Hindlimb muscle (tissue), 1 donor: ENCODE measurements at regions not wholly inside any gene's neighbourhood (a gene's known extent, or its start where the extent isn't known, plus 50 kb on each side); places are given as distances from the start of the nearest gene placed in this dataset.
A peak's percentile ranks its signal among the peaks of the same experiment; 100 is the strongest.

Source experiments
- DNase-seq: peaks from one replicate; pipeline ENCODE4 v3.0.0-alpha.2; 2013

GRCh38 chr6:142683714-142684141 lies 261.2 kb downstream of the HIVEP2 start:
- DNase-seq = no peak

GRCh38 chr6:142684371-142684770 lies 260.6 kb downstream of the HIVEP2 start:
- DNase-seq = no peak

- no peak for DNase-seq
Measured at GRCh38 chr6:142685852-142686506, 259.0 kb downstream of the HIVEP2 start.

- no peak for DNase-seq
Measured at GRCh38 chr6:142686507-142686887, 258.5 kb downstream of the HIVEP2 start.

GRCh38 chr6:142692942-142693341 lies 252.0 kb downstream of the HIVEP2 start:
- DNase-seq = peak; percentile 71

- DNase-seq = no peak
Measured at GRCh38 chr6:142693441-142693840, 251.5 kb downstream of the HIVEP2 start.

GRCh38 chr6:142694054-142694453 lies 250.9 kb downstream of the HIVEP2 start:
- no peak for DNase-seq

GRCh38 chr6:142695016-142695415 lies 250.0 kb downstream of the HIVEP2 start:
- DNase-seq = peak; percentile 87

GRCh38 chr6:142696123-142697000 lies 248.6 kb downstream of the HIVEP2 start:
- DNase-seq = no peak

- DNase-seq = no peak
Measured at GRCh38 chr6:142697001-142697335, 248.0 kb downstream of the HIVEP2 start.

GRCh38 chr6:142697922-142698321 lies 247.1 kb downstream of the HIVEP2 start:
- DNase-seq = no peak

- no peak for DNase-seq
Measured at GRCh38 chr6:142698751-142699150, 246.2 kb downstream of the HIVEP2 start.

GRCh38 chr6:142699391-142699790 lies 245.6 kb downstream of the HIVEP2 start:
- no peak for DNase-seq

- DNase-seq = no peak
Measured at GRCh38 chr6:142700032-142700431, 244.9 kb downstream of the HIVEP2 start.

- no peak for DNase-seq
Measured at GRCh38 chr6:142700671-142701312, 244.2 kb downstream of the HIVEP2 start.
